ENCODE measurements at regions not wholly inside any gene's neighbourhood (a gene's known extent, or its start where the extent isn't known, plus 50 kb on each side); places are given as distances from the start of the nearest gene placed in this dataset.

DNA sequence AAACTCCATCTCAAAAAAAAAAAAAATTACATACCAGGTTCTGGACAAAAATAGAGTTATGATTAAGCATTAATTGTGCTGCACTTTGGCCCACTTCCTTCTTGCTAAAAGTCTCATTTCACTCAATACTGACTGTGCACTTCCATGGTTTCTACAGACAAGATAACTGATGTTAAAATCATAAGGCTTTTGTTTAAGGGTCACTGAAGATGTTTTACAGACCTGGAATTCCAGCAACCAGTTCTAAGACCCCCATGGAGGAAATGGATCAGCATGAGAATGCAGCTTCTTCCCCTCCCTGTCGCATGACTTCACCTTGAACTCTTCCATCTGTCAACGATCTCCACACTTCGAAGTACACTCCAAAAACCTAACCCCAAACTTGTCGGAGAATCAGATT, 1191.8 kb upstream of the AUTS2 start:
- TF ChIP-seq, protein P1, sequence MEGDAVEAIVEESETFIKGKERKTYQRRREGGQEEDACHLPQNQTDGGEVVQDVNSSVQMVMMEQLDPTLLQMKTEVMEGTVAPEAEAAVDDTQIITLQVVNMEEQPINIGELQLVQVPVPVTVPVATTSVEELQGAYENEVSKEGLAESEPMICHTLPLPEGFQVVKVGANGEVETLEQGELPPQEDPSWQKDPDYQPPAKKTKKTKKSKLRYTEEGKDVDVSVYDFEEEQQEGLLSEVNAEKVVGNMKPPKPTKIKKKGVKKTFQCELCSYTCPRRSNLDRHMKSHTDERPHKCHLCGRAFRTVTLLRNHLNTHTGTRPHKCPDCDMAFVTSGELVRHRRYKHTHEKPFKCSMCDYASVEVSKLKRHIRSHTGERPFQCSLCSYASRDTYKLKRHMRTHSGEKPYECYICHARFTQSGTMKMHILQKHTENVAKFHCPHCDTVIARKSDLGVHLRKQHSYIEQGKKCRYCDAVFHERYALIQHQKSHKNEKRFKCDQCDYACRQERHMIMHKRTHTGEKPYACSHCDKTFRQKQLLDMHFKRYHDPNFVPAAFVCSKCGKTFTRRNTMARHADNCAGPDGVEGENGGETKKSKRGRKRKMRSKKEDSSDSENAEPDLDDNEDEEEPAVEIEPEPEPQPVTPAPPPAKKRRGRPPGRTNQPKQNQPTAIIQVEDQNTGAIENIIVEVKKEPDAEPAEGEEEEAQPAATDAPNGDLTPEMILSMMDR (IDR thresholded peaks at IDR 0.05), result no peak
- TF ChIP-seq EP300 (IDR thresholded peaks at IDR 0.05), result no peak
- no peak for TF ChIP-seq POLR2AphosphoS5 (IDR thresholded peaks at IDR 0.05)
- TF ChIP-seq POLR2A (IDR thresholded peaks at IDR 0.05), result no peak
